ENCODE measurements at regions not wholly inside any gene's neighbourhood (a gene's known extent, or its start where the extent isn't known, plus 50 kb on each side); places are given as distances from the start of the nearest gene placed in this dataset.

- no peak for TF ChIP-seq CHD7 (IDR thresholded peaks at IDR 0.05; ENCODE audit: insufficient replicate concordance, low read length)
- no peak for TF ChIP-seq BCL11A (IDR thresholded peaks at IDR 0.05; ENCODE audit: low read depth in 2 of 2, low read length in 2 of 2)
- TF ChIP-seq RXRA (IDR thresholded peaks at IDR 0.05; ENCODE audit: insufficient read depth, low read depth, low read length), result no peak
Measured at GRCh38 chr15:96274698-96275097, 55.8 kb upstream of the NR2F2 start (continued).

All from H1 (cell line).